Cardiac fibroblast (primary cell): ENCODE measurements at regions not wholly inside any gene's neighbourhood (a gene's known extent, or its start where the extent isn't known, plus 50 kb on each side); places are given as distances from the start of the nearest gene placed in this dataset.
"Not testable (repeated sequence)": the region's sequence is repeated elsewhere in the genome, so short reads cannot be mapped to it uniquely, and the experiment has no call there.

Experiments
- DNase-seq, 2 donors: peaks; one replicate each; pipeline versions ENCODE4 v3.0.0 to v3.0.0-alpha.2; 2010; ENCODE audit warnings: low read depth in 2 of 2
- H3K4me3 ChIP-seq, 2 donors: replicated peaks in 1 of 2; 1 replicate in 1 of 2; 2 replicates in 1 of 2; pipeline ENCODE4 v1.5.1; 2011; ENCODE audit warnings: low read depth in 2 of 2, low read length in 2 of 2, mild to moderate bottlenecking in 2 of 2, moderate library complexity in 1 of 2
- TF ChIP-seq, protein P1 (sequence below): IDR thresholded peaks from one replicate; pipeline ENCODE4 v1.5.1; 2011; ENCODE audit warnings: low read depth, mild to moderate bottlenecking, low read length, inconsistent platforms

DNA sequence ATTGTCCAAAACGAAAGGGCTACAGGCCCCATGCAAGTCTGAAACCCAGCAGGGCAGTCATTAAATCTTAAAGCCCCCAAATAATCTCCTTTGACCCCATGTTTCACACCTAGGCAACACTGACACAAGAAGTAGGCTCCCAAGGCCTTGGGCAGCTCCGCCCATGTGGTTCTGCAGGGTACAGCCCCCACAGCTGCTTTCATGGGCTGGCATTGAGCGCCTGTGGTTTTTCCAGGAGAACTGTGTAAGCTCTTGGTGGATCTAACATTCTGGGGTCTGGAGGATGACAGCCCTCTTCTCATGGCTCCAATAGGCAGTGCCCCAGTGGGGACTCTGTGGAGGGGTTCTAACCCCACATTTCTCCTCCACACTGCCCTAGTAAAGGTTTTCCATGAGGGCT lies 623.5 kb downstream of the PRR16 start:
- TF ChIP-seq, protein P1, sequence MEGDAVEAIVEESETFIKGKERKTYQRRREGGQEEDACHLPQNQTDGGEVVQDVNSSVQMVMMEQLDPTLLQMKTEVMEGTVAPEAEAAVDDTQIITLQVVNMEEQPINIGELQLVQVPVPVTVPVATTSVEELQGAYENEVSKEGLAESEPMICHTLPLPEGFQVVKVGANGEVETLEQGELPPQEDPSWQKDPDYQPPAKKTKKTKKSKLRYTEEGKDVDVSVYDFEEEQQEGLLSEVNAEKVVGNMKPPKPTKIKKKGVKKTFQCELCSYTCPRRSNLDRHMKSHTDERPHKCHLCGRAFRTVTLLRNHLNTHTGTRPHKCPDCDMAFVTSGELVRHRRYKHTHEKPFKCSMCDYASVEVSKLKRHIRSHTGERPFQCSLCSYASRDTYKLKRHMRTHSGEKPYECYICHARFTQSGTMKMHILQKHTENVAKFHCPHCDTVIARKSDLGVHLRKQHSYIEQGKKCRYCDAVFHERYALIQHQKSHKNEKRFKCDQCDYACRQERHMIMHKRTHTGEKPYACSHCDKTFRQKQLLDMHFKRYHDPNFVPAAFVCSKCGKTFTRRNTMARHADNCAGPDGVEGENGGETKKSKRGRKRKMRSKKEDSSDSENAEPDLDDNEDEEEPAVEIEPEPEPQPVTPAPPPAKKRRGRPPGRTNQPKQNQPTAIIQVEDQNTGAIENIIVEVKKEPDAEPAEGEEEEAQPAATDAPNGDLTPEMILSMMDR: no peak
- H3K4me3 ChIP-seq: no peak overlapping the region

DNA sequence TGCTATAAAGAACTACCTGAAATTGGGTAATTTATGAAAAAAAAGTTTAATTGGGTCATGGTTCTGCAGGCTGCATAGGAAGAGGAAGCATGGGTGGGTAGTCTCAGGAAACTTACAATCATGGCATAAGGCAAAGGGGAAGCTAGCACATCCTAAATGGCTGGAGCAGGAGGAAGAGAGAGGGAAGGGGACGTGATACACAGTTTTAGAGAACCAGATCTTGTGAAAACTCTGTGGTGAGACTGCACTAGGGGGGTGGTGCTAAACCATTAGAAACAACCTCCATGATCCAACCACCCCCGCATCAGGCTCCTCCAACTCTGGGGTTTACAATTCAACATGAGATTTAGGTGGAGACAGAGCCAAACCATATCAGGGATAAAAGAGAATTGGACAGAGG lies 624.2 kb downstream of the PRR16 start:
- no peak overlapping the region for H3K4me3 ChIP-seq
- TF ChIP-seq, protein P1: no peak
- no peak for DNase-seq

More for the DNA sequence above, 623.5 kb downstream of the PRR16 start:
- no peak for DNase-seq

DNA sequence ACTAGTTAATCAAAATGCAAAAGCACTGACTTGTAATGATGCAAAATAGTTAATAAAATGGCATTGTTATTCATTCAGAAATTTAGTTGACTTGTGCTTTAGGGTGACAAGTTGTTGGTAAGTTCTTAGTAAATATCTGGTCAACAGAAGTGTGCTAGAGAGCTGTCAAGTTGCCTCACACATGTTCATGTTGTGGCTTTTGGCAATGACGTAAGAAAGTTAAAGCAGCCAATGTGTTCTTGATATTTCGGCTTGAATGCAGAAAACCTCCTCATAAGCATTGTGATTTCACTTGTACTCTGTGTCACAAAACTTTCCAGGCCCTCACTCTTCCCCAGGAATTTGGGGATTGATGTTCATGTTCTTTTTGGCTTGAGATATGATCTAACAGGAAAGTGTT lies 626.7 kb downstream of the PRR16 start:
- no peak for DNase-seq
- no peak overlapping the region for H3K4me3 ChIP-seq
- TF ChIP-seq, protein P1: no peak

DNA sequence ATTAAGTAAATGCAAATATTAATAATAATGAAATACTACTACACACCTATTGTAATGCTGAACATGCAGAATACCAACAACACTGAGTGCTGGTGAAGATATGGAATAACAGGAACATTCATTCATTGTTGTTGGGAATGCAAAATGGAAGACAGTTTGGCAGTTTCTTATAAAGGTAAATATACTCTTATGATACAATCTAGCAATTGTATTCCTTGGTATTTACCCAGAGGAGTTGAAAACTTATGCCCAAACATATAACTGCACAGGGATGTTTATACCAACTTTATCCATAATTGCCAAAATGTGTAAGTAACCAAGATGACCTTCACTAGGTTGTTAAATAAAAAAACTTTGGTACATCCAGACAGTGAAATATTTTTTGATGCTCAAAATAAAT lies 636.8 kb downstream of the PRR16 start:
- TF ChIP-seq, protein P1: no peak
- DNase-seq: no peak
- no peak overlapping the region for H3K4me3 ChIP-seq

DNA sequence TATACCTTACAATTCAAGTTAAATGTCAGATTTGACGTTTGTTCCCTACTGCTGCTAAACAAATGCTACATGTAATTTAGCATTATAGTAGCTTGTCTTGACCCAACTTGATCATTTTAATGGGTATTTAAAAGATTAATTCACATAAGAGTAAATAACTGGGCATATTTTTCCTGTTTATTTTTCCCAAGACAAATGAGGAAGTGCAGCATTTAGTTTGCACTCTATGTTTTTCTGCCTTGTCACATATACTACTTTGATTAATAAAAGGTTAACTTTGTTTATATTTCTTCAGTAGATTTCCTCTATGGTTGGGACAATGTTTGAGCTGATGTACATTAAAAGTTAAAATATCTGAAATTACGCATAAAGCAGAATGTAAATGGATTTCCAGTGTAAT lies 641.8 kb downstream of the PRR16 start:
- H3K4me3 ChIP-seq: no peak overlapping the region
- DNase-seq: no peak
- TF ChIP-seq, protein P1: no peak

DNA sequence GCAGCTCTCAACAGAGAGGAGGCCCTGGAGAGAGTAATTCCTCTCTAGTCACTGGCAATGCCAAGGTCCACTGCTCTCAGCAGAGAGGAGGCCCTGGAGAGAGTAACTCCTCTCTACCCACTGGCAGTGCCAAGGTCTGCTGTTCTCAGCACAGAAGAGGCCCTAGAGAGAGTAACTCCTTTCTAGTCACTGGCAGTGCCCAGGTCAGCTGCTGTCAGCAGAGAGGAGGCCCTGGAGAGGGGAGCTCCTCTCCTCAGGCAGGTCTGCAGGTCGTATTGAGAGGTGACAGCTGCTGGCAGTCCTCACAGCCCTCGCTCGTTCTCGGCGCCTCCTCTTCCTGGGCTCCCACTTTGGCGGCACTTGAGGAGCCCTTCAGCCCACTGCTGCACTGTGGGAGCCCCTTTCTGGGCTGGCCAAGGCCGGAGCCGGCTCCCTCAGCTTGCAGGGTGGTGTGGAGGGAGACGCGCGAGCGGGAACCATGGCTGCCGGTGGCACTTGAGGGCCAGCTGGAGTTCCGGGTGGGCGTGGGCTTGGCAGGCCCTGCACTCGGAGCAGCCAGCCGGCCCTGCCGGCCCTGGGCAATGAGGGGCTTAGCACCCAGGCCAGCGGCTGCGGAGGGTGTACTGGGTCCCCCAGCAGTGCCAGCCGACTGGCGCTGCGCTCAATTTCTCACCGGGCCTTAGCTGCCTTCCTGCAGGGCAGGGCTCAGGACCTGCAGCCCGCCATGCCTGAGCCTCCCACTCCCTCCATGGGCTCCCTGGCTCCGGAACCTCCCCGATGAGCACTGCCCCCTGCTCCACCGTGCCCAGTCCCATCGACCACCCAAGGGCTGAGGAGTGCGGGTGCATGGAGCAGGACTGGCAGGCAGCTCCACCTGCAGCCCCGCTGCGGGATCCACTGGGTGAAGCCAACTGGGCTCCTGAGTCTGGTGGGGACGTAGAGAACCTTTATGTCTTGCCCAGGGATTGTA lies 642.9 kb downstream of the PRR16 start:
- not testable (repeated sequence) for H3K4me3 ChIP-seq, DNase-seq

DNA sequence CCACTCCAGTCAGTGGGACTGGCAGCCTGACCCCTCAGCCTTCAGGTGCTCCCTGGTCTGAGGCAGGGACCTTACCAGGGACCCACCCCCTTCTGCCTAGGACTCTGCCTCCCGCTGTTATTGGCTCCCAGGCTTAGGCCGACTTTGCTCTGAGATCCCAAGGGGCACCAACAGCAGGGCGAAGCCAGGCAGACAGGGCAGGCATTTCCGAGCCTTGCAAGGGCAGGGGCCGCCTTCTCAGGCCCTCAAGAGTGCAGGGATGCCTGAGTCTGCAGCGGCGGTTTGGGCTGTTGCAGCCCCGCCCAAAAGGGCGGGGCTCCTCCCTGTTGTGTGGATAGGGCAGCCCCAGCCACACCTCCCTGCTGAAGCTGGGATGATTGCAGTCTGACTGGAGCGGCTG lies 644.6 kb downstream of the PRR16 start:
- no peak for DNase-seq
- TF ChIP-seq, protein P1: no peak
- H3K4me3 ChIP-seq: no peak overlapping the region
